Astrocyte (in vitro differentiated cells and primary cell): ENCODE measurements at regions not wholly inside any gene's neighbourhood (a gene's known extent, or its start where the extent isn't known, plus 50 kb on each side); places are given as distances from the start of the nearest gene placed in this dataset.

Source experiments
- DNase-seq: peaks from one replicate; pipeline ENCODE4 v3.0.0-alpha.2; 2010; ENCODE audit warnings: low read depth
- FAIRE-seq: peaks from 2 replicates; lab custom pipeline; 2011; peaks lifted over from hg19 to GRCh38; lab: Jason Lieb, UNC
- H2AFZ ChIP-seq: 2 replicates; pipeline ENCODE4 v1.6.0; 2012; ENCODE audit warnings: low read depth, low read length, inconsistent platforms
- H3K27ac ChIP-seq: 2 replicates; pipeline ENCODE4 v1.5.1; 2011; ENCODE audit warnings: low read depth, low read length, inconsistent platforms
- H3K27me3 ChIP-seq: 2 replicates; pipeline ENCODE4 v1.6.0; 2011; ENCODE audit warnings: low read length, inconsistent platforms; ENCODE audit not compliant: insufficient read depth
- H3K36me3 ChIP-seq: 2 replicates; pipeline ENCODE4 v1.5.1; 2011; ENCODE audit warnings: low read length, inconsistent platforms; ENCODE audit not compliant: insufficient read depth
- H3K4me1 ChIP-seq: 2 replicates; pipeline ENCODE4 v1.5.1; 2011; ENCODE audit warnings: low read length, inconsistent platforms; ENCODE audit not compliant: insufficient read depth
- H3K4me2 ChIP-seq: 2 replicates; pipeline ENCODE4 v1.6.0; 2012; ENCODE audit warnings: low read length, inconsistent platforms
- H3K4me3 ChIP-seq: 2 replicates; pipeline ENCODE4 v1.5.1; 2011; ENCODE audit warnings: low read depth, mild to moderate bottlenecking, low read length, inconsistent platforms; ENCODE audit not compliant: insufficient read depth
- H3K79me2 ChIP-seq: 2 replicates; pipeline ENCODE4 v1.6.0; 2012; ENCODE audit warnings: mild to moderate bottlenecking, low read length, inconsistent platforms; ENCODE audit not compliant: insufficient read depth
- H3K9ac ChIP-seq: 2 replicates; pipeline ENCODE4 v1.6.0; 2012; ENCODE audit warnings: mild to moderate bottlenecking, low read length, inconsistent platforms
- H3K9me3 ChIP-seq: 2 replicates; pipeline ENCODE4 v1.5.1; 2012; ENCODE audit warnings: low read depth, mild to moderate bottlenecking, low read length, inconsistent platforms; ENCODE audit not compliant: insufficient read depth
- H4K20me1 ChIP-seq: 2 replicates; pipeline ENCODE4 v1.6.0; 2012; ENCODE audit warnings: low read length, inconsistent platforms; ENCODE audit not compliant: insufficient read depth
- H3K27ac Mint-ChIP-seq: one replicate; pipeline ENCODE4 v1.8.0; 2021; ENCODE audit warnings: mild to moderate bottlenecking, mixed read lengths; ENCODE audit not compliant: unreplicated experiment
- H3K27me3 Mint-ChIP-seq: one replicate; pipeline ENCODE4 v1.8.0; 2021; ENCODE audit warnings: low read depth, mixed read lengths; ENCODE audit not compliant: unreplicated experiment
- H3K36me3 Mint-ChIP-seq: one replicate; pipeline ENCODE4 v1.8.0; 2021; ENCODE audit warnings: low read depth, mixed read lengths; ENCODE audit not compliant: unreplicated experiment
- H3K4me1 Mint-ChIP-seq: one replicate; pipeline ENCODE4 v1.8.0; 2021; ENCODE audit warnings: low read depth, mixed read lengths; ENCODE audit not compliant: unreplicated experiment
- H3K4me3 Mint-ChIP-seq: one replicate; pipeline ENCODE4 v1.8.0; 2021; ENCODE audit warnings: mild to moderate bottlenecking, moderate library complexity, mixed read lengths; ENCODE audit not compliant: unreplicated experiment
- H3K9me3 Mint-ChIP-seq: one replicate; pipeline ENCODE4 v1.8.0; 2021; ENCODE audit warnings: mild to moderate bottlenecking, mixed read lengths; ENCODE audit not compliant: unreplicated experiment
- EZH2 ChIP-seq: IDR thresholded peaks from 2 replicates; pipeline ENCODE4 v1.6.1; 2012; ENCODE audit warnings: mild to moderate bottlenecking, low read length, inconsistent platforms; ENCODE audit not compliant: insufficient read depth
- TF ChIP-seq, protein P1 (sequence below): IDR thresholded peaks from 2 replicates; pipeline ENCODE4 v1.5.1; 2011; ENCODE audit warnings: low read depth, mild to moderate bottlenecking, inconsistent platforms, low read length, moderate library complexity; ENCODE audit not compliant: insufficient read depth

DNA sequence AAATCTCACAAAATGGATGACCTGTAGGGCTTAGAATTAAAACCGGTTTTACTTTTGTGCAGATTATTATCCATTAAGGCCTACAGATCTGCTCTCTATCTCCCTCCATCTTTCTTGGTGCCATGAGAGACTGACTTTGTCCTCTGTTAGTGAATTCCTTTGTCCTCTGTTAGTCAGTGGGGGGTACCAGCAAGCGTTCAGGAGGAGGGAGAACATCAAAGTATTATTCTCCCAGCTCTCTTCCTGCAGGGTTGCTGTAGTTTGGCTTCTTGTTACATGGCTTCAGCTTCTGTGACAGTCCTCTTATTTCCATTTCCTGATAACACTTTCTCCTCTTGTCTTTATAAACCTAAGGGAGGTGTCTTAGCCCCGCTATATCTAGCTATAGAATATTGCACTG lies 850.5 kb upstream of the SEMA6A start:
- TF ChIP-seq, protein P1, sequence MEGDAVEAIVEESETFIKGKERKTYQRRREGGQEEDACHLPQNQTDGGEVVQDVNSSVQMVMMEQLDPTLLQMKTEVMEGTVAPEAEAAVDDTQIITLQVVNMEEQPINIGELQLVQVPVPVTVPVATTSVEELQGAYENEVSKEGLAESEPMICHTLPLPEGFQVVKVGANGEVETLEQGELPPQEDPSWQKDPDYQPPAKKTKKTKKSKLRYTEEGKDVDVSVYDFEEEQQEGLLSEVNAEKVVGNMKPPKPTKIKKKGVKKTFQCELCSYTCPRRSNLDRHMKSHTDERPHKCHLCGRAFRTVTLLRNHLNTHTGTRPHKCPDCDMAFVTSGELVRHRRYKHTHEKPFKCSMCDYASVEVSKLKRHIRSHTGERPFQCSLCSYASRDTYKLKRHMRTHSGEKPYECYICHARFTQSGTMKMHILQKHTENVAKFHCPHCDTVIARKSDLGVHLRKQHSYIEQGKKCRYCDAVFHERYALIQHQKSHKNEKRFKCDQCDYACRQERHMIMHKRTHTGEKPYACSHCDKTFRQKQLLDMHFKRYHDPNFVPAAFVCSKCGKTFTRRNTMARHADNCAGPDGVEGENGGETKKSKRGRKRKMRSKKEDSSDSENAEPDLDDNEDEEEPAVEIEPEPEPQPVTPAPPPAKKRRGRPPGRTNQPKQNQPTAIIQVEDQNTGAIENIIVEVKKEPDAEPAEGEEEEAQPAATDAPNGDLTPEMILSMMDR = no peak
- TF ChIP-seq EZH2 = no peak
- H3K4me1 ChIP-seq = no peaks in the 10 kb centered on the region

DNA sequence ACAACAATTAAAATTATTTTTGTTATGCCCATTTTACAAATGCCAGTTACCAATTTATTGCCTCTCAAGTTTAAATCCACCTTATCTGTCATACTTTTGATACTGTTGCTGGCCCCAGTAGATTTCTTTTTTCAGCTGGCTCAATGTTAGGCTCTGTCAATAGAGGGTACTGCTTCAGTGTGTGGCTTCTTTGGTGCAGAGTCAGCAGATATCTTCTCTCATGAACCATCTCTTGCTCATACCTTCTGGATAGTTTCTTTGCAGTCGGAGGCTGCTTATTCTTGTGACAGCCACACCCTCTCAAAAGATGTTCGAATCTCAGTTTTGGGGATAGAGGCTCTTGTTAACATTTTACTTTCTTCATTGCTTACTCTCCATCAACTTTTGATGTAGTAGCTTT lies 849.9 kb upstream of the SEMA6A start:
- no peaks in the 10 kb centered on the region for H3K36me3 ChIP-seq
- no peak overlapping the region for H3K27ac ChIP-seq
- H3K9me3 ChIP-seq = no peaks in the 10 kb centered on the region
- H3K4me1 Mint-ChIP-seq = no peaks in the 10 kb centered on the region
- H4K20me1 ChIP-seq = no peaks in the 10 kb centered on the region
- H3K27ac Mint-ChIP-seq = no peak overlapping the region
- no peaks in the 10 kb centered on the region for H3K4me1 ChIP-seq
- no peak overlapping the region for H3K4me3 Mint-ChIP-seq
- H3K36me3 Mint-ChIP-seq = no peaks in the 10 kb centered on the region
- no peaks in the 10 kb centered on the region for H3K79me2 ChIP-seq
- DNase-seq = no peak
- H3K9me3 Mint-ChIP-seq = no peaks in the 10 kb centered on the region
- no peak overlapping the region for H3K9ac ChIP-seq
- no peaks in the 10 kb centered on the region for H3K27me3 Mint-ChIP-seq
- H2AFZ ChIP-seq = no peak overlapping the region
- TF ChIP-seq EZH2 = no peak
- TF ChIP-seq, protein P1 = no peak
- no peak for FAIRE-seq
- no peak overlapping the region for H3K4me2 ChIP-seq
- H3K4me3 ChIP-seq = no peak overlapping the region
- H3K27me3 ChIP-seq = no peaks in the 10 kb centered on the region

More for the DNA sequence above, 850.5 kb upstream of the SEMA6A start:
- Mint-ChIP-seq H3K4me1 (no peaks in the 10 kb centered on the region), H3K4me3 (no peak overlapping the region), H3K27me3 (no peaks in the 10 kb centered on the region), H3K36me3 (no peaks in the 10 kb centered on the region), H3K9me3 (no peaks in the 10 kb centered on the region), H3K27ac (no peak overlapping the region)
- FAIRE-seq (no peak), DNase-seq (no peak)
- Histone ChIP-seq H3K4me2 (no peak overlapping the region), H3K27me3 (no peaks in the 10 kb centered on the region), H3K27ac (no peak overlapping the region), H2AFZ (no peak overlapping the region), H4K20me1 (no peaks in the 10 kb centered on the region), H3K9me3 (no peaks in the 10 kb centered on the region), H3K9ac (no peak overlapping the region), H3K36me3 (no peaks in the 10 kb centered on the region), H3K4me3 (no peak overlapping the region), H3K79me2 (no peaks in the 10 kb centered on the region)

DNA sequence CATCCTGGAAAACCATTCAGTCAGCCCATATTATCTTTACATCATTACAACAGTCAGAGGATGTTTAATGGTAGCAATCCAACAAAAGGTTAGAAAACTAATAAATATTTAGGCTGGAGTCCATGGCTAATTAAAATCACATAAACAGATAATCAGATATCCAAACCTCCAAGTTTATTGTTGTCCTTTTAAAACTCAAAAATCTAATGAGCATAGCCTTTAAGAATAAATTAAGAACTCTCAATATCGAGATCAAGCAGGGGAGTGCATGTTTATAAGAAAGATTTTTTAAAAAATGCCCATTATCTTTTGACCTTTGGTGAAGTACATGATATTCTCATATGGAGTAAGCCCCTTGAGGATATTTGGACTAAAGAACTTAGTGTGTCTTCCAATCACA lies 842.9 kb upstream of the SEMA6A start:
- Histone ChIP-seq H3K9ac (no peak overlapping the region), H3K4me3 (no peak overlapping the region), H3K27ac (no peak overlapping the region), H3K4me2 (no peak overlapping the region), H3K27me3 (no peaks in the 10 kb centered on the region), H2AFZ (no peak overlapping the region), H3K79me2 (no peaks in the 10 kb centered on the region), H4K20me1 (no peaks in the 10 kb centered on the region), H3K9me3 (no peaks in the 10 kb centered on the region), H3K4me1 (no peaks in the 10 kb centered on the region), H3K36me3 (no peaks in the 10 kb centered on the region)
- H3K36me3 Mint-ChIP-seq = no peaks in the 10 kb centered on the region
- H3K4me1 Mint-ChIP-seq = peaks cover 3% of the 10 kb centered on the region
- no peak for TF ChIP-seq EZH2
- TF ChIP-seq, protein P1 = no peak
- FAIRE-seq (no peak), DNase-seq (no peak)
- no peaks in the 10 kb centered on the region for H3K9me3 Mint-ChIP-seq
- no peak overlapping the region for H3K4me3 Mint-ChIP-seq
- no peaks in the 10 kb centered on the region for H3K27me3 Mint-ChIP-seq
- no peak overlapping the region for H3K27ac Mint-ChIP-seq
